Stimulated activated CD4-positive, alpha-beta T cell treated with anti-CD3 and anti-CD28 coated beads, Interleukin-1b, Interleukin-23, amount 100 ng/mL, for 24 hours (primary cell): ENCODE measurements at regions not wholly inside any gene's neighbourhood (a gene's known extent, or its start where the extent isn't known, plus 50 kb on each side); places are given as distances from the start of the nearest gene placed in this dataset.
"Not testable (repeated sequence)": the region's sequence is repeated elsewhere in the genome, so short reads cannot be mapped to it uniquely, and the experiment has no call there.

ENCODE experiments used
- DNase-seq, 4 experiments: peaks; one replicate each; pipeline ENCODE4 v3.0.0-alpha.2; 2020; ENCODE audit warnings: low read depth in 4 of 4, low spot score in 1 of 4

- no peak for DNase-seq
These were observed 210.9 kb upstream of the NOCT start for GRCh38 chr4:138804711-138805110.

- no peak for DNase-seq
These were observed 212.5 kb upstream of the NOCT start for GRCh38 chr4:138803051-138803450.

- no peak for DNase-seq
These were observed 213.1 kb upstream of the NOCT start for GRCh38 chr4:138802499-138802898.

GRCh38 chr4:138800421-138800820, 215.2 kb upstream of the NOCT start:
- no peak for DNase-seq

GRCh38 chr4:138798404-138798803, 217.2 kb upstream of the NOCT start:
- no peak for DNase-seq

GRCh38 chr4:138797646-138798045, 217.9 kb upstream of the NOCT start:
- no peak for DNase-seq

- DNase-seq = no peak
These were observed 218.8 kb upstream of the NOCT start for GRCh38 chr4:138796761-138797160.

- DNase-seq = no peak
These were observed 224.8 kb upstream of the NOCT start for GRCh38 chr4:138790706-138791340.

GRCh38 chr4:138789796-138790195, 225.8 kb upstream of the NOCT start:
- no peak for DNase-seq

- DNase-seq = no peak
These were observed 226.7 kb upstream of the NOCT start for GRCh38 chr4:138788857-138789256.

GRCh38 chr4:138788267-138788790, 227.3 kb upstream of the NOCT start:
- no peak for DNase-seq

- DNase-seq = not testable (repeated sequence)
These were observed 235.8 kb upstream of the NOCT start for GRCh38 chr4:138779761-138780160.

GRCh38 chr4:138775890-138776289, 239.7 kb upstream of the NOCT start:
- DNase-seq = no peak

GRCh38 chr4:138775489-138775888, 240.1 kb upstream of the NOCT start:
- no peak for DNase-seq

GRCh38 chr4:138774940-138775339, 240.6 kb upstream of the NOCT start:
- no peak for DNase-seq

- not testable (repeated sequence) for DNase-seq
These were observed 241.5 kb upstream of the NOCT start for GRCh38 chr4:138774125-138774524.

GRCh38 chr4:138773321-138773720, 242.3 kb upstream of the NOCT start:
- no peak for DNase-seq

GRCh38 chr4:138772366-138772765, 243.2 kb upstream of the NOCT start:
- no peak for DNase-seq

GRCh38 chr4:138770818-138771217, 244.8 kb upstream of the NOCT start:
- DNase-seq = no peak

GRCh38 chr4:138766332-138766731, 249.2 kb upstream of the NOCT start:
- DNase-seq = no peak

- no peak for DNase-seq
These were observed 250.1 kb upstream of the NOCT start for GRCh38 chr4:138765442-138765841.

- DNase-seq = no peak
These were observed 253.9 kb upstream of the NOCT start for GRCh38 chr4:138761638-138762220.

- DNase-seq = no peak
These were observed 256.1 kb upstream of the NOCT start for GRCh38 chr4:138759554-138759902.
